ENCODE measurements at regions not wholly inside any gene's neighbourhood (a gene's known extent, or its start where the extent isn't known, plus 50 kb on each side); places are given as distances from the start of the nearest gene placed in this dataset.

- TF ChIP-seq REST (IDR thresholded peaks at IDR 0.05; ENCODE audit: insufficient read depth in 1 of 2, low read depth in 2 of 2, low read length in 1 of 2) = no peak
- TF ChIP-seq TCF7L2 (IDR thresholded peaks at IDR 0.05; ENCODE audit: low read depth, low read length) = no peak
- no peak for TF ChIP-seq CTCF (IDR thresholded peaks at IDR 0.05)
- TF ChIP-seq POLR2AphosphoS5 (IDR thresholded peaks at IDR 0.05; ENCODE audit: low read depth, low read length) = no peak
- TF ChIP-seq SIN3A (IDR thresholded peaks at IDR 0.05; ENCODE audit: borderline replicate concordance, insufficient read depth, low read depth, low read length) = no peak
- Histone ChIP-seq H3K4me3 (ENCODE audit: low read depth in 2 of 2, low read length in 2 of 2) (no peak overlapping the region), H3K36me3 (ENCODE audit: control insufficient read depth, insufficient read depth, low read length) (no peaks in the 10 kb centered on the region), H3K4me1 (ENCODE audit: control insufficient read depth, insufficient read depth, low read length) (peaks cover 3% of the 10 kb centered on the region), H3K9me3 (ENCODE audit: control insufficient read depth, insufficient read depth, low read depth, low read length) (no peaks in the 10 kb centered on the region), H3K27ac (ENCODE audit: low read length) (no peak overlapping the region), H3K27me3 (ENCODE audit: control insufficient read depth, insufficient read depth, low read length) (no peaks in the 10 kb centered on the region)
- ChIA-PET CTCF (no interaction called here), POLR2A (no interaction called here)
- BruUV-seq (replicated peaks) = no TSS peak
- DNase-seq (ENCODE audit: low read depth, low spot score) (no peak), ATAC-seq (no peak; the same call in 1 of the 2 replicates)
- intact Hi-C loops (cut with micrococcal nuclease; ENCODE audit: unreplicated experiment) (no loop called here), in situ Hi-C loops (cut with HindIII; ENCODE audit: low pct_unique_long_range_greater_than_20kb, low sequenced_read_pairs) (no loop called here)
Measured at GRCh38 chr13:73939071-73939380, 195.2 kb downstream of the KLF12 start.

- POLR2A ChIA-PET = no interaction called here
- Histone ChIP-seq H3K4me1 (ENCODE audit: control insufficient read depth, insufficient read depth, low read length) (peaks cover 7% of the 10 kb centered on the region), H3K9me3 (ENCODE audit: control insufficient read depth, insufficient read depth, low read depth, low read length) (no peaks in the 10 kb centered on the region), H3K4me3 (ENCODE audit: low read depth in 2 of 2, low read length in 2 of 2) (no peak overlapping the region; a peak in 1 of 4 replicates), H3K36me3 (ENCODE audit: control insufficient read depth, insufficient read depth, low read length) (no peaks in the 10 kb centered on the region), H3K27me3 (ENCODE audit: control insufficient read depth, insufficient read depth, low read length) (no peaks in the 10 kb centered on the region), H3K27ac (ENCODE audit: low read length) (no peak overlapping the region)
- in situ Hi-C loops (cut with HindIII; ENCODE audit: low pct_unique_long_range_greater_than_20kb, low sequenced_read_pairs) = no loop called here
- DNase-seq (ENCODE audit: low read depth, low spot score) (no peak), ATAC-seq (peak; percentile 78)
- no TSS peak for BruUV-seq (replicated peaks)
- no peak for TF ChIP-seq SIN3A (IDR thresholded peaks at IDR 0.05; ENCODE audit: borderline replicate concordance, insufficient read depth, low read depth, low read length)
- TF ChIP-seq TCF7L2 (IDR thresholded peaks at IDR 0.05; ENCODE audit: low read depth, low read length) = no peak
- TF ChIP-seq POLR2AphosphoS5 (IDR thresholded peaks at IDR 0.05; ENCODE audit: low read depth, low read length) = no peak
- no peak for TF ChIP-seq REST (IDR thresholded peaks at IDR 0.05; ENCODE audit: insufficient read depth in 1 of 2, low read depth in 2 of 2, low read length in 1 of 2)
- TF ChIP-seq CTCF (IDR thresholded peaks at IDR 0.05) = no peak
- intact Hi-C loops (cut with micrococcal nuclease; ENCODE audit: unreplicated experiment) = no loop called here
- CTCF ChIA-PET = no interaction called here
Measured at GRCh38 chr13:73938372-73939070, 195.7 kb downstream of the KLF12 start.
